MM.1S (cell line): ENCODE measurements at regions not wholly inside any gene's neighbourhood (a gene's known extent, or its start where the extent isn't known, plus 50 kb on each side); places are given as distances from the start of the nearest gene placed in this dataset.

Experiments used
- DNase-seq: peaks from one replicate; pipeline ENCODE4 v3.0.0-alpha.2; 2015
- H2AFZ ChIP-seq: fragments of 300-600 bp; sonication (generic); 2 replicates; pipeline ENCODE4 v1.6.0; 2016; ENCODE audit warnings: antibody characterized with exemption, low read length
- H3F3A ChIP-seq: fragments of 300-600 bp; sonication (generic); 2 replicates; pipeline ENCODE4 v1.6.1; 2016; ENCODE audit warnings: mild to moderate bottlenecking, antibody characterized with exemption, low read length, moderate library complexity, mixed read lengths; ENCODE audit not compliant: insufficient read depth
- H3K27ac ChIP-seq: fragments of 300-600 bp; sonication (generic); 2 replicates; pipeline ENCODE4 v1.5.1; 2016; ENCODE audit warnings: mild to moderate bottlenecking, low read length
- H3K27me3 ChIP-seq: fragments of 300-600 bp; sonication (generic); replicated peaks from 2 replicates; pipeline ENCODE4 v1.6.0; 2016; ENCODE audit warnings: low read length; ENCODE audit not compliant: insufficient read depth
- H3K36me3 ChIP-seq: fragments of 300-600 bp; sonication (generic); replicated peaks from 2 replicates; pipeline ENCODE4 v1.6.1; 2016; ENCODE audit warnings: mild to moderate bottlenecking, low read length, mixed read lengths; ENCODE audit not compliant: insufficient read depth
- H3K4me1 ChIP-seq: fragments of 300-600 bp; sonication (generic); 2 replicates; pipeline ENCODE4 v1.6.1; 2016; ENCODE audit warnings: low read length, mixed read lengths
- H3K4me2 ChIP-seq: fragments of 300-600 bp; sonication (generic); 2 replicates; pipeline ENCODE4 v1.6.0; 2016; ENCODE audit warnings: low read depth, low read length
- H3K4me3 ChIP-seq: fragments of 300-600 bp; sonication (generic); 2 replicates; pipeline ENCODE4 v1.5.1; 2016; ENCODE audit warnings: low read length, mixed read lengths
- H3K79me2 ChIP-seq: fragments of 300-600 bp; sonication (generic); 2 replicates; pipeline ENCODE4 v1.6.1; 2016; ENCODE audit warnings: mixed run types, low read length, mixed read lengths
- H3K9ac ChIP-seq: fragments of 300-600 bp; sonication (generic); 2 replicates; pipeline ENCODE4 v1.6.1; 2016; ENCODE audit warnings: low read length, mixed read lengths
- H3K9me2 ChIP-seq: fragments of 300-600 bp; sonication (generic); replicated peaks from 2 replicates; pipeline ENCODE4 v1.6.1; 2016; ENCODE audit warnings: mild to moderate bottlenecking, low read length, mixed read lengths; ENCODE audit not compliant: insufficient read depth
- H3K9me3 ChIP-seq: fragments of 300-600 bp; sonication (generic); replicated peaks from 2 replicates; pipeline ENCODE4 v1.6.1; 2016; ENCODE audit warnings: mild to moderate bottlenecking, low read length, mixed read lengths; ENCODE audit not compliant: insufficient read depth
- H4K20me1 ChIP-seq: fragments of 300-600 bp; sonication (generic); 2 replicates; pipeline ENCODE4 v1.6.1; 2016; ENCODE audit warnings: mild to moderate bottlenecking, low read length, moderate library complexity, mixed read lengths; ENCODE audit not compliant: insufficient read depth
- CTCF ChIP-seq: fragments of 300-600 bp; sonication (generic); IDR thresholded peaks from 2 replicates; pipeline ENCODE4 v1.5.1; 2016; ENCODE audit warnings: antibody characterized with exemption, low read length, mixed read lengths
- EZH2 ChIP-seq: fragments of 300-600 bp; sonication (generic); optimal IDR thresholded peaks from 2 replicates; pipeline ENCODE3; 2017; ENCODE audit warnings: low read depth, mild to moderate bottlenecking, antibody characterized with exemption, low read length, mixed read lengths
- EZH2phosphoT487 ChIP-seq: fragments of 300-600 bp; sonication (generic); IDR thresholded peaks from 2 replicates; pipeline ENCODE4 v1.6.1; 2018; ENCODE audit warnings: antibody characterized with exemption, low read length

GRCh38 chr3:181250714-181251113 is 261.2 kb upstream of the DNAJC19 start:
- no peaks in the 10 kb centered on the region for H3K9me2 ChIP-seq
- H3K4me2 ChIP-seq = no peak overlapping the region
- H3K9ac ChIP-seq = no peak overlapping the region
- DNase-seq = no peak
- H3K4me1 ChIP-seq = no peaks in the 10 kb centered on the region
- H3K4me3 ChIP-seq = no peak overlapping the region
- no peaks in the 10 kb centered on the region for H3F3A ChIP-seq
- H3K36me3 ChIP-seq = no peaks in the 10 kb centered on the region
- no peaks in the 10 kb centered on the region for H4K20me1 ChIP-seq
- no peak overlapping the region for H2AFZ ChIP-seq
- no peaks in the 10 kb centered on the region for H3K9me3 ChIP-seq
- no peaks in the 10 kb centered on the region for H3K27me3 ChIP-seq
- no peak overlapping the region for H3K27ac ChIP-seq
- H3K79me2 ChIP-seq = no peaks in the 10 kb centered on the region
- no peak for TF ChIP-seq CTCF
- no peak for TF ChIP-seq EZH2phosphoT487
- TF ChIP-seq EZH2 = no peak

GRCh38 chr3:181239441-181239840 is 249.9 kb upstream of the DNAJC19 start:
- Histone ChIP-seq H3K27me3 (no peaks in the 10 kb centered on the region), H3K36me3 (no peaks in the 10 kb centered on the region), H3K9ac (no peak overlapping the region), H3K4me1 (no peaks in the 10 kb centered on the region), H4K20me1 (no peaks in the 10 kb centered on the region), H3K27ac (no peak overlapping the region), H3K79me2 (no peaks in the 10 kb centered on the region), H3K9me2 (no peaks in the 10 kb centered on the region), H3K4me3 (no peak overlapping the region), H2AFZ (no peak overlapping the region), H3K9me3 (no peaks in the 10 kb centered on the region), H3F3A (no peaks in the 10 kb centered on the region), H3K4me2 (no peak overlapping the region)
- TF ChIP-seq EZH2phosphoT487 (no peak), CTCF (no peak), EZH2 (no peak)
- no peak for DNase-seq

GRCh38 chr3:181230258-181230657 is 240.7 kb upstream of the DNAJC19 start:
- Histone ChIP-seq H3K4me2 (no peak overlapping the region), H2AFZ (no peak overlapping the region), H3K36me3 (no peaks in the 10 kb centered on the region), H3K27me3 (no peaks in the 10 kb centered on the region), H3K79me2 (no peaks in the 10 kb centered on the region), H3K9ac (no peak overlapping the region), H3K9me3 (no peaks in the 10 kb centered on the region), H3K4me1 (no peaks in the 10 kb centered on the region), H3K27ac (no peak overlapping the region), H4K20me1 (no peaks in the 10 kb centered on the region), H3K9me2 (no peaks in the 10 kb centered on the region), H3F3A (no peaks in the 10 kb centered on the region), H3K4me3 (no peak overlapping the region)
- no peak for DNase-seq
- TF ChIP-seq EZH2 (no peak), EZH2phosphoT487 (no peak), CTCF (no peak)
